SK-N-SH treated with all-trans-retinoic acid at 6 μM for 48 hours (cell line): ENCODE measurements at regions not wholly inside any gene's neighbourhood (a gene's known extent, or its start where the extent isn't known, plus 50 kb on each side); places are given as distances from the start of the nearest gene placed in this dataset.
"Not testable (repeated sequence)": the region's sequence is repeated elsewhere in the genome, so short reads cannot be mapped to it uniquely, and the experiment has no call there.

Source experiments
- ARNTL ChIP-seq: fragments of 450-650 bp; formaldehyde crosslinking; IDR thresholded peaks from 2 replicates; pipeline ENCODE4 v1.5.0; 2020; ENCODE audit warnings: low read depth, mild to moderate bottlenecking, moderate library complexity, borderline replicate concordance
- ISL1 ChIP-seq: fragments of 250-450 bp; sonication (Bioruptor Pico); IDR thresholded peaks from 2 replicates; pipeline ENCODE4 v2.1.2; 2022; ENCODE audit warnings: mild to moderate bottlenecking, moderate library complexity
- RARB ChIP-seq: fragments of 250-450 bp; sonication (Bioruptor Pico); IDR thresholded peaks from 2 replicates; pipeline ENCODE4 v1.8.0; 2021; ENCODE audit warnings: mild to moderate bottlenecking, moderate library complexity
- TOX ChIP-seq: fragments of 250-450 bp; sonication (Bioruptor Pico); IDR thresholded peaks from 2 replicates; pipeline ENCODE4 v1.8.0; 2021; ENCODE audit warnings: mild to moderate bottlenecking, moderate library complexity, borderline replicate concordance
- ZC3H10 ChIP-seq: fragments of 250-450 bp; sonication (Bioruptor Pico); IDR thresholded peaks from 2 replicates; pipeline ENCODE4 v1.5.1; 2021; ENCODE audit warnings: mild to moderate bottlenecking, moderate library complexity
- ZFP3 ChIP-seq: fragments of 250-450 bp; sonication (Bioruptor Pico); IDR thresholded peaks from 2 replicates; pipeline ENCODE4 v1.5.0; 2020; ENCODE audit warnings: mild to moderate bottlenecking, moderate library complexity
- ZNF70 ChIP-seq: fragments of 450-650 bp; formaldehyde crosslinking; IDR thresholded peaks from 2 replicates; pipeline ENCODE4 v1.5.0; 2020; ENCODE audit warnings: mild to moderate bottlenecking, moderate library complexity
- TF ChIP-seq, protein P1 (sequence below): fragments of 250-450 bp; sonication (Bioruptor Pico); IDR thresholded peaks from 2 replicates; pipeline ENCODE4 v1.5.1; 2020; ENCODE audit warnings: low read depth, mild to moderate bottlenecking, moderate library complexity
- TF ChIP-seq, protein P2 (sequence below): fragments of 250-450 bp; sonication (Bioruptor Pico); IDR thresholded peaks from 2 replicates; pipeline ENCODE4 v1.5.0; 2020; ENCODE audit warnings: mild to moderate bottlenecking, moderate library complexity
- TF ChIP-seq, protein P3 (sequence below): fragments of 250-450 bp; sonication (Bioruptor Pico); IDR thresholded peaks from 2 replicates; pipeline ENCODE4 v1.8.0; 2020; ENCODE audit warnings: mild to moderate bottlenecking, moderate library complexity, borderline replicate concordance

GRCh38 chr6:88390998-88391397 is 224.9 kb upstream of the CNR1 start:
- TF ChIP-seq RARB; ZNF70; ZC3H10 (CRISPR knock-in tag); ISL1; ZFP3 (CRISPR knock-in tag); TOX (CRISPR knock-in tag); ARNTL (CRISPR knock-in tag): not testable (repeated sequence)
- TF ChIP-seq, protein P1, sequence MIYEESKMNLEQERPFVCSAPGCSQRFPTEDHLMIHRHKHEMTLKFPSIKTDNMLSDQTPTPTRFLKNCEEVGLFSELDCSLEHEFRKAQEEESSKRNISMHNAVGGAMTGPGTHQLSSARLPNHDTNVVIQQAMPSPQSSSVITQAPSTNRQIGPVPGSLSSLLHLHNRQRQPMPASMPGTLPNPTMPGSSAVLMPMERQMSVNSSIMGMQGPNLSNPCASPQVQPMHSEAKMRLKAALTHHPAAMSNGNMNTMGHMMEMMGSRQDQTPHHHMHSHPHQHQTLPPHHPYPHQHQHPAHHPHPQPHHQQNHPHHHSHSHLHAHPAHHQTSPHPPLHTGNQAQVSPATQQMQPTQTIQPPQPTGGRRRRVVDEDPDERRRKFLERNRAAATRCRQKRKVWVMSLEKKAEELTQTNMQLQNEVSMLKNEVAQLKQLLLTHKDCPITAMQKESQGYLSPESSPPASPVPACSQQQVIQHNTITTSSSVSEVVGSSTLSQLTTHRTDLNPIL (CRISPR knock-in tag) = not testable (repeated sequence)
- TF ChIP-seq, protein P2, sequence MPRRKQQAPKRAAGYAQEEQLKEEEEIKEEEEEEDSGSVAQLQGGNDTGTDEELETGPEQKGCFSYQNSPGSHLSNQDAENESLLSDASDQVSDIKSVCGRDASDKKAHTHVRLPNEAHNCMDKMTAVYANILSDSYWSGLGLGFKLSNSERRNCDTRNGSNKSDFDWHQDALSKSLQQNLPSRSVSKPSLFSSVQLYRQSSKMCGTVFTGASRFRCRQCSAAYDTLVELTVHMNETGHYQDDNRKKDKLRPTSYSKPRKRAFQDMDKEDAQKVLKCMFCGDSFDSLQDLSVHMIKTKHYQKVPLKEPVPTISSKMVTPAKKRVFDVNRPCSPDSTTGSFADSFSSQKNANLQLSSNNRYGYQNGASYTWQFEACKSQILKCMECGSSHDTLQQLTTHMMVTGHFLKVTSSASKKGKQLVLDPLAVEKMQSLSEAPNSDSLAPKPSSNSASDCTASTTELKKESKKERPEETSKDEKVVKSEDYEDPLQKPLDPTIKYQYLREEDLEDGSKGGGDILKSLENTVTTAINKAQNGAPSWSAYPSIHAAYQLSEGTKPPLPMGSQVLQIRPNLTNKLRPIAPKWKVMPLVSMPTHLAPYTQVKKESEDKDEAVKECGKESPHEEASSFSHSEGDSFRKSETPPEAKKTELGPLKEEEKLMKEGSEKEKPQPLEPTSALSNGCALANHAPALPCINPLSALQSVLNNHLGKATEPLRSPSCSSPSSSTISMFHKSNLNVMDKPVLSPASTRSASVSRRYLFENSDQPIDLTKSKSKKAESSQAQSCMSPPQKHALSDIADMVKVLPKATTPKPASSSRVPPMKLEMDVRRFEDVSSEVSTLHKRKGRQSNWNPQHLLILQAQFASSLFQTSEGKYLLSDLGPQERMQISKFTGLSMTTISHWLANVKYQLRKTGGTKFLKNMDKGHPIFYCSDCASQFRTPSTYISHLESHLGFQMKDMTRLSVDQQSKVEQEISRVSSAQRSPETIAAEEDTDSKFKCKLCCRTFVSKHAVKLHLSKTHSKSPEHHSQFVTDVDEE (CRISPR knock-in tag) = not testable (repeated sequence)
- TF ChIP-seq, protein P3, sequence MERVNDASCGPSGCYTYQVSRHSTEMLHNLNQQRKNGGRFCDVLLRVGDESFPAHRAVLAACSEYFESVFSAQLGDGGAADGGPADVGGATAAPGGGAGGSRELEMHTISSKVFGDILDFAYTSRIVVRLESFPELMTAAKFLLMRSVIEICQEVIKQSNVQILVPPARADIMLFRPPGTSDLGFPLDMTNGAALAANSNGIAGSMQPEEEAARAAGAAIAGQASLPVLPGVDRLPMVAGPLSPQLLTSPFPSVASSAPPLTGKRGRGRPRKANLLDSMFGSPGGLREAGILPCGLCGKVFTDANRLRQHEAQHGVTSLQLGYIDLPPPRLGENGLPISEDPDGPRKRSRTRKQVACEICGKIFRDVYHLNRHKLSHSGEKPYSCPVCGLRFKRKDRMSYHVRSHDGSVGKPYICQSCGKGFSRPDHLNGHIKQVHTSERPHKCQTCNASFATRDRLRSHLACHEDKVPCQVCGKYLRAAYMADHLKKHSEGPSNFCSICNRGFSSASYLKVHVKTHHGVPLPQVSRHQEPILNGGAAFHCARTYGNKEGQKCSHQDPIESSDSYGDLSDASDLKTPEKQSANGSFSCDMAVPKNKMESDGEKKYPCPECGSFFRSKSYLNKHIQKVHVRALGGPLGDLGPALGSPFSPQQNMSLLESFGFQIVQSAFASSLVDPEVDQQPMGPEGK = not testable (repeated sequence)
